IMR-90 (cell line): ENCODE measurements at regions not wholly inside any gene's neighbourhood (a gene's known extent, or its start where the extent isn't known, plus 50 kb on each side); places are given as distances from the start of the nearest gene placed in this dataset.

Experiments used
- ATAC-seq: fragments of 200-7000 bp; cut with Tn5 transposase; 2 replicates; pipeline ENCODE4 v1.9.1; 2020; ENCODE audit warnings: low read depth, mild to moderate bottlenecking, moderate library complexity
- BruUV-seq: library from RNA; stranded (reverse); fragments of 400-500 nt; replicated peaks from 2 replicates; lab custom pipeline; 2021; lab: Mats Ljungman, UMichigan
- CTCF ChIA-PET: fragments of 300-600 bp; formaldehyde crosslinking; extraction: SDS; loops from one replicate; lab custom pipeline; 2021; ENCODE audit warnings: antibody characterized with exemption; lab: Yijun Ruan, JAX
- POLR2A ChIA-PET: fragments of 300-600 bp; sonication (Branson Sonifier 250); formaldehyde crosslinking; loops from one replicate; lab custom pipeline; 2022; ENCODE audit warnings: antibody characterized with exemption; ENCODE audit not compliant: unreplicated experiment; lab: Charles Lee
- DNase-seq: peaks from one replicate; pipeline ENCODE4 v3.0.0; 2013
- H2AFZ ChIP-seq: replicated peaks from 2 replicates; pipeline ENCODE3; 2013; ENCODE audit warnings: low read length, mild to moderate bottlenecking; ENCODE audit not compliant: poor library complexity
- H2AK5ac ChIP-seq: 2 replicates; pipeline ENCODE4 v1.6.1; 2013; ENCODE audit warnings: low read depth, low read length, inconsistent platforms
- H2AK9ac ChIP-seq: replicated peaks from 2 replicates; pipeline ENCODE3; 2013; ENCODE audit warnings: mild to moderate bottlenecking, low read depth, low read length, moderate library complexity; ENCODE audit not compliant: poor library complexity
- H2BK120ac ChIP-seq: 2 replicates; pipeline ENCODE4 v1.6.1; 2013; ENCODE audit warnings: low read depth, low read length, inconsistent platforms
- H2BK15ac ChIP-seq: 3 replicates; pipeline ENCODE4 v1.6.1; 2013; ENCODE audit warnings: low read depth, low read length, inconsistent platforms
- H2BK20ac ChIP-seq: 2 replicates; pipeline ENCODE4 v1.6.1; 2013; ENCODE audit warnings: low read depth, mild to moderate bottlenecking, inconsistent platforms, low read length, moderate library complexity
- H2BK5ac ChIP-seq: 2 replicates; pipeline ENCODE4 v1.6.1; 2013; ENCODE audit warnings: mild to moderate bottlenecking, low read depth, low read length, inconsistent platforms; ENCODE audit not compliant: poor library complexity, severe bottlenecking
- H3K14ac ChIP-seq: replicated peaks from 2 replicates; pipeline ENCODE4 v1.6.1; 2013; ENCODE audit warnings: low read depth, low read length, inconsistent platforms
- H3K18ac ChIP-seq: 2 replicates; pipeline ENCODE4 v1.6.1; 2013; ENCODE audit warnings: low read depth, low read length, control low read depth
- H3K23ac ChIP-seq: 2 replicates; pipeline ENCODE4 v1.6.1; 2013; ENCODE audit warnings: low read depth, low read length, inconsistent platforms
- H3K27ac ChIP-seq: 2 replicates; pipeline ENCODE4 v1.5.1; 2013; ENCODE audit warnings: mild to moderate bottlenecking, control low read depth, low read length; ENCODE audit not compliant: insufficient read depth
- H3K27me3 ChIP-seq: 2 replicates; pipeline ENCODE4 v1.6.1; 2013; ENCODE audit warnings: low read length; ENCODE audit not compliant: control insufficient read depth, insufficient read depth
- H3K36me3 ChIP-seq: 2 replicates; pipeline ENCODE4 v1.6.1; 2013; ENCODE audit warnings: low read length, mixed read lengths; ENCODE audit not compliant: control insufficient read depth, insufficient read depth
- H3K4ac ChIP-seq: 2 replicates; pipeline ENCODE4 v1.6.1; 2013; ENCODE audit warnings: low read depth, low read length, inconsistent platforms
- H3K4me1 ChIP-seq: 2 replicates; pipeline ENCODE4 v1.6.1; 2013; ENCODE audit warnings: low read length, mixed read lengths; ENCODE audit not compliant: control insufficient read depth, insufficient read depth
- H3K4me2 ChIP-seq: 2 replicates; pipeline ENCODE4 v1.6.1; 2013; ENCODE audit warnings: low read depth, mild to moderate bottlenecking, control low read depth, low read length, moderate library complexity
- H3K4me3 ChIP-seq: 2 replicates; pipeline ENCODE4 v1.5.1; 2013; ENCODE audit warnings: low read depth, mild to moderate bottlenecking, control low read depth, low read length, moderate library complexity; ENCODE audit not compliant: insufficient read depth
- H3K56ac ChIP-seq: 2 replicates; pipeline ENCODE4 v1.6.1; 2013; ENCODE audit warnings: low read length, inconsistent platforms; ENCODE audit not compliant: insufficient read depth; ENCODE audit errors: extremely low read depth
- H3K79me1 ChIP-seq, 2 experiments: 2 replicates each; pipeline ENCODE4 v1.6.1; 2013; ENCODE audit warnings: low read length in 2 of 2, inconsistent platforms in 1 of 2, low read depth in 1 of 2
- H3K9ac ChIP-seq: 2 replicates; pipeline ENCODE4 v1.6.1; 2013; ENCODE audit warnings: low read depth, low read length, control low read depth
- H3K9me1 ChIP-seq: 2 replicates; pipeline ENCODE4 v1.6.1; 2013; ENCODE audit warnings: low read length, inconsistent platforms; ENCODE audit not compliant: insufficient read depth
- H3K9me3 ChIP-seq: 2 replicates; pipeline ENCODE4 v1.6.1; 2013; ENCODE audit warnings: low read length; ENCODE audit not compliant: control insufficient read depth, insufficient read depth
- H4K20me1 ChIP-seq: 2 replicates; pipeline ENCODE4 v1.6.1; 2013; ENCODE audit warnings: low read length, inconsistent platforms; ENCODE audit not compliant: insufficient read depth
- H4K5ac ChIP-seq: 2 replicates; pipeline ENCODE4 v1.6.1; 2013; ENCODE audit warnings: mild to moderate bottlenecking, low read depth, low read length, control low read depth
- H4K8ac ChIP-seq, 2 experiments: 2 replicates each; pipeline ENCODE4 v1.6.1; 2013; ENCODE audit warnings: low read depth in 2 of 2, low read length in 2 of 2, control low read depth in 1 of 2, inconsistent platforms in 1 of 2
- H4K91ac ChIP-seq: 2 replicates; pipeline ENCODE4 v1.6.1; 2013; ENCODE audit warnings: low read depth, low read length, inconsistent platforms; ENCODE audit not compliant: insufficient read depth
- BHLHE40 ChIP-seq: fragments of 150-350 bp; IDR thresholded peaks from 2 replicates; pipeline ENCODE4 v1.6.1; 2016; ENCODE audit warnings: mild to moderate bottlenecking, low read depth, low read length
- CEBPB ChIP-seq: IDR thresholded peaks from 2 replicates; pipeline ENCODE4 v1.6.1; 2012; ENCODE audit warnings: low read depth, low read length, improper control_type of control experiment
- CHD1 ChIP-seq: IDR thresholded peaks from 2 replicates; pipeline ENCODE4 v1.6.1; 2012; ENCODE audit warnings: low read depth, low read length, improper control_type of control experiment
- CTCF ChIP-seq: conservative IDR thresholded peaks from 2 replicates; pipeline ENCODE4 v1.5.1; 2012; ENCODE audit warnings: mild to moderate bottlenecking, low read depth, low read length, improper control_type of control experiment
- ELK1 ChIP-seq: fragments of 150-350 bp; IDR thresholded peaks from 2 replicates; pipeline ENCODE4 v1.6.1; 2016; ENCODE audit warnings: low read depth, mild to moderate bottlenecking, low read length, moderate library complexity, borderline replicate concordance
- FOS ChIP-seq: fragments of 150-350 bp; IDR thresholded peaks from 2 replicates; pipeline ENCODE4 v1.6.1; 2016; ENCODE audit warnings: low read depth, low read length
- MAFK ChIP-seq: IDR thresholded peaks from 2 replicates; pipeline ENCODE4 v1.6.1; 2012; ENCODE audit warnings: low read depth, low read length, improper control_type of control experiment
- MAZ ChIP-seq: IDR thresholded peaks from 2 replicates; pipeline ENCODE4 v1.6.1; 2012; ENCODE audit warnings: low read depth, mild to moderate bottlenecking, low read length, improper control_type of control experiment, moderate library complexity, borderline replicate concordance
- MXI1 ChIP-seq: IDR thresholded peaks from 2 replicates; pipeline ENCODE4 v1.6.1; 2012; ENCODE audit warnings: low read depth, mild to moderate bottlenecking, low read length, moderate library complexity, borderline replicate concordance
- NFE2L2 ChIP-seq: fragments of 150-350 bp; IDR thresholded peaks from 2 replicates; pipeline ENCODE4 v1.6.1; 2016; ENCODE audit warnings: low read depth, mild to moderate bottlenecking, low read length
- POLR2A ChIP-seq: IDR thresholded peaks from 2 replicates; pipeline ENCODE4 v1.6.1; 2012; ENCODE audit warnings: mild to moderate bottlenecking, low read depth, low read length
- RAD21 ChIP-seq: IDR thresholded peaks from 2 replicates; pipeline ENCODE4 v1.6.1; 2012; ENCODE audit warnings: low read length, improper control_type of control experiment
- RCOR1 ChIP-seq: IDR thresholded peaks from 2 replicates; pipeline ENCODE4 v1.6.1; 2012; ENCODE audit warnings: mild to moderate bottlenecking, low read length, improper control_type of control experiment; ENCODE audit not compliant: insufficient replicate concordance
- RFX5 ChIP-seq: IDR thresholded peaks from 2 replicates; pipeline ENCODE4 v1.8.0; 2012; ENCODE audit warnings: low read depth, mild to moderate bottlenecking, low read length, moderate library complexity
- SMC3 ChIP-seq: fragments of 150-350 bp; IDR thresholded peaks from 2 replicates; pipeline ENCODE4 v1.6.1; 2016; ENCODE audit warnings: low read depth, mild to moderate bottlenecking, antibody characterized with exemption, low read length, moderate library complexity
- WGBS, 2 experiments: methylation state at CpG; one replicate each; pipeline versions ENCODE4 v1.1.5 to v1.1.7; 2013; ENCODE audit warnings: missing lambda C conversion rate in 2 of 2; ENCODE audit not compliant: insufficient read length in 1 of 2; ENCODE audit errors: extremely low coverage in 2 of 2; 5-methylcytosine and 5-hydroxymethylcytosine counted together
- dilution Hi-C: fragments of 300-500 bp; cut with HindIII; formaldehyde crosslinking; loops from one replicate; pipeline ENCODE4 v1.14.3; 2018; ENCODE audit warnings: low sequenced_read_pairs; ENCODE audit not compliant: unreplicated experiment
- in situ Hi-C: fragments of 300-500 bp; cut with MboI; formaldehyde crosslinking; loops from 3 replicates; pipeline ENCODE4 v1.14.3; 2019; ENCODE audit warnings: low sequenced_read_pairs, inconsistent platforms, mixed read lengths
- intact Hi-C: fragments of 100-400 bp; cut with micrococcal nuclease; formaldehyde crosslinking; loops from 2 replicates; pipeline ENCODE4 v1.10.0; 2022
- TF ChIP-seq, protein P1 (sequence below): fragments of 150-350 bp; IDR thresholded peaks from 2 replicates; pipeline ENCODE4 v1.6.1; 2017; ENCODE audit warnings: mild to moderate bottlenecking, antibody characterized with exemption, low read length, low read depth

GRCh38 chr3:107264888-107265287 lies 112.4 kb upstream of the CCDC54 start:
- no peak overlapping the region for H2AFZ ChIP-seq
- no peak for TF ChIP-seq MXI1
- no peak for TF ChIP-seq NFE2L2
- no peak for TF ChIP-seq CHD1
- no peak for TF ChIP-seq CTCF
- no peak for TF ChIP-seq CEBPB
- TF ChIP-seq MAZ, result no peak
- no peak for TF ChIP-seq FOS
- TF ChIP-seq, protein P1, sequence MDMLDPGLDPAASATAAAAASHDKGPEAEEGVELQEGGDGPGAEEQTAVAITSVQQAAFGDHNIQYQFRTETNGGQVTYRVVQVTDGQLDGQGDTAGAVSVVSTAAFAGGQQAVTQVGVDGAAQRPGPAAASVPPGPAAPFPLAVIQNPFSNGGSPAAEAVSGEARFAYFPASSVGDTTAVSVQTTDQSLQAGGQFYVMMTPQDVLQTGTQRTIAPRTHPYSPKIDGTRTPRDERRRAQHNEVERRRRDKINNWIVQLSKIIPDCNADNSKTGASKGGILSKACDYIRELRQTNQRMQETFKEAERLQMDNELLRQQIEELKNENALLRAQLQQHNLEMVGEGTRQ, result no peak
- no peak for TF ChIP-seq SMC3
- no peak for TF ChIP-seq RAD21
- no peak for TF ChIP-seq POLR2A
- no peak for TF ChIP-seq RCOR1
- TF ChIP-seq RFX5, result no peak
- no peak for TF ChIP-seq BHLHE40
- no peak for TF ChIP-seq MAFK
- no peak for TF ChIP-seq ELK1
- dilution Hi-C loops (no loop called here), intact Hi-C loops (no loop called here), in situ Hi-C loops (no loop called here)
- no peak overlapping the region for H4K5ac ChIP-seq
- H4K20me1 ChIP-seq, result no peaks in the 10 kb centered on the region
- no peak overlapping the region for H2BK15ac ChIP-seq
- no peak overlapping the region for H4K91ac ChIP-seq
- H3K9ac ChIP-seq, result no peak overlapping the region
- ChIA-PET POLR2A (no interaction called here), CTCF (no interaction called here)
- no peak overlapping the region for H3K14ac ChIP-seq
- no peaks in the 10 kb centered on the region for H3K9me3 ChIP-seq
- H2BK120ac ChIP-seq, result no peak overlapping the region
- no peaks in the 10 kb centered on the region for H3K27me3 ChIP-seq
- WGBS, 2 experiments, result 71% methylated on average over 1 of the region's 6 CpGs; no CpG with 5 or more reads in 1 of the 2 experiments
- H2BK20ac ChIP-seq, result no peak overlapping the region
- H4K8ac ChIP-seq, result no peak overlapping the region
- no peak overlapping the region for H3K4me3 ChIP-seq
- H3K23ac ChIP-seq, result peak overlapping the region; percentile 44; the same call in 1 of the 2 replicates
- H3K36me3 ChIP-seq, result no peaks in the 10 kb centered on the region
- BruUV-seq, result no TSS peak
- H3K18ac ChIP-seq, result no peak overlapping the region
- no peak overlapping the region for H3K4ac ChIP-seq
- H3K4me1 ChIP-seq, result no peaks in the 10 kb centered on the region
- no peak overlapping the region for H2AK5ac ChIP-seq
- H3K27ac ChIP-seq, result no peak overlapping the region
- ATAC-seq (no peak), DNase-seq (no peak)
- no peak overlapping the region for H2AK9ac ChIP-seq
- no peak overlapping the region for H2BK5ac ChIP-seq
- H3K79me1 ChIP-seq, result no peaks in the 10 kb centered on the region
- no peak overlapping the region for H3K4me2 ChIP-seq
- H3K56ac ChIP-seq, result no peak overlapping the region
- no peaks in the 10 kb centered on the region; the same call in 1 of the 2 replicates for H3K9me1 ChIP-seq
